HG02970 (cell line): ENCODE measurements at regions not wholly inside any gene's neighbourhood (a gene's known extent, or its start where the extent isn't known, plus 50 kb on each side); places are given as distances from the start of the nearest gene placed in this dataset.

ENCODE experiments used
- ATAC-seq: cut with Tn5 transposase; IDR thresholded peaks from one replicate; pipeline ENCODE4 v1.9.1; 2021; ENCODE audit warnings: mild to moderate bottlenecking, moderate library complexity, moderate number of reproducible peaks; ENCODE audit not compliant: unreplicated experiment, low FRiP score

DNA sequence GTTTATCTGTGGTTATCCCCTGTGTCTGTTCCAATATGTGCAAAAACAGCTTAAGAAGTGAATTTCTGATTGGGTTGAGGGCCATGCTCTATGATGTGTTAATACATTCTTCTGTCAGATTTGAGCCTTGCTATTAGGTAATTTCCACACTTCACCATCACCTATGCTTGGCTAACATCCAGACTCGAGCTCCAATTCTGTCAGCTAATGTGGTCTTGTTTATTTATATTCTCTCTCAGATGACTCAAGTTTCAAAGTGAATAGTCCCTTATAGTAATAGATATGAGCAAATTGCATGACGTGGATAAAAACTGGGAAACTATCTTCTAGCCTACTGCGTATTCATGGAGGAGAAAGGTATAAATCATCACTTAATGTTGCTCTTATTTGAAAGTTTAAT is 451.3 kb downstream of the SNAPC1 start:
- ATAC-seq, result no peak

- no peak for ATAC-seq
Measured at GRCh38 chr14:62216121-62216520, 453.9 kb downstream of the SNAPC1 start.

- no peak for ATAC-seq
Measured at GRCh38 chr14:62234849-62235248, 472.6 kb downstream of the SNAPC1 start.

DNA sequence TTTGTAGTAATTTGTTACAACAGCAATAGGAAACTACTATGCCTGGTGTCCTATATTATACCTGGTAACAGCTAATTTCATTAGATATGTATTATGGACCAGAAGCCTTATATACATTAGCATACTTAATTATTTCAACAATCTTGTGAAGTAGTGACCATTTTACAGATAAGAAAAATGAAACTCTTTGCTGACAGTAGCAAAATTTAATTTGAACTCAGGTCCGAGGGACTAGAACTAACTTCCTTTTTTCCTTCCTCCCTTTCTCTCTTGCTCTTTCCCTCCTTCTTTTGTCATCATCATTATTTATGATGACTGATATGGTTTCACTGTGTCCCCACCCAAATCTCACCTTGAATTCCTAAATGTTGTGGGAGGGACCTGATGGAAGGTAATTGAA is 482.0 kb downstream of the SNAPC1 start:
- no peak for ATAC-seq

- ATAC-seq, result no peak
Measured at GRCh38 chr14:62247266-62247665, 485.0 kb downstream of the SNAPC1 start.

- no peak for ATAC-seq
Measured at GRCh38 chr14:62251237-62251636, 489.0 kb downstream of the SNAPC1 start.

GRCh38 chr14:62253171-62253570 is 491.0 kb downstream of the SNAPC1 start:
- ATAC-seq, result no peak

DNA sequence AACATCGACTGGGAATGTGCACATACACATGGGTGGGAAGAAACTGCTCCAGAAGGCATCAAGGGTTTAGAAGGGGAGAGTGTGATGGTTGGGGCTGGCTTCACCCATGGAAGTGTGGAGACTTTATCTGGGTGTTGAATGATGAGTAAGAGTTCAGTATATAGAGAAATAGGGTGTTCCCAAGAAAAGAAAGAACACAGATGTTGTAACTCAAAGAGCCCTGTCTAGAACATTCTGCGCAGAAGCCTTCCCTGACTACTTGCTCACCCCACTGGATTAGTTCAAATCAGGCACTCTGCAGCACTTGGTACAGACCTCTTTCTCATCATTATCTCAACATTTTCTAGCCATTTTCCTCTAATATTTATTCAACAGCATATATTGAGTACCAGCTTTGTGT is 491.7 kb downstream of the SNAPC1 start:
- ATAC-seq, result no peak

DNA sequence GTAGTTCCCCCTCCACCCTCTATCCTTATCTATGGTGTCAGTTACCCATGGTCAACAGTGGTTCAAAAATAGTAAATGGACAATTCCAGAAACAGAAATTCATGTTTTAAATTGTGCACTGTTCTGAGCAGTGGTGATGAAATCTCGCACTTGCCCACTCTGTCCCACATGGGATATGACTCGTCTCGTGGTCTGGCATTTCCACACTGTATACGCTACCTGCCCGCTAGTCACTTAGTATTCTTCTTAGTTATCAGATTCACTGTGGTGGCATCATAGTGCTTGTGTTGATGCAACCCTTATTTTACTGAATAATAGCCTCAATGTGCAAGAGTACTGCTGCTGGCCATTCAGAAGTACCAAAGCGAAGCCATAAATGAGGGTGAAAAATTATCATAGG is 507.0 kb downstream of the SNAPC1 start:
- ATAC-seq, result no peak

GRCh38 chr14:62270236-62270635 is 508.0 kb downstream of the SNAPC1 start:
- no peak for ATAC-seq

DNA sequence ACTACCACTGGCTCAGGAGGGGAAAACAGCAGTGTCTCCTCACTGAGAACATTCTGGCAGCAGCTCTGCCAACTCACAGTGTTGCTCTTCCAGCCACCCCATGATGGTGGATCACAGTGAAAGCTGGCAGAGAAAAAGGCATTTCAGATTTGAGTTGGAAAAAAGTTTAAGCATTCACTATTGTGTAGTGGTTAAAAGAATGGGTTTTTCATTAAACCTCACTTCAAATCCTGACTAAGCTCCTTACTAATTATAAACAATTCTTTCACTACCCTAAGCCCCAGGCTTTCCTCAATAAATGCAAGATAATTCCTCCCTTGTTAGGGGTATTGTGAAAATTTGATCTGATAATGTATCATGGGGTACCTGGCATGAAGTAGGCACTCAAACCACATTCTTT is 518.1 kb downstream of the SNAPC1 start:
- ATAC-seq, result no peak

DNA sequence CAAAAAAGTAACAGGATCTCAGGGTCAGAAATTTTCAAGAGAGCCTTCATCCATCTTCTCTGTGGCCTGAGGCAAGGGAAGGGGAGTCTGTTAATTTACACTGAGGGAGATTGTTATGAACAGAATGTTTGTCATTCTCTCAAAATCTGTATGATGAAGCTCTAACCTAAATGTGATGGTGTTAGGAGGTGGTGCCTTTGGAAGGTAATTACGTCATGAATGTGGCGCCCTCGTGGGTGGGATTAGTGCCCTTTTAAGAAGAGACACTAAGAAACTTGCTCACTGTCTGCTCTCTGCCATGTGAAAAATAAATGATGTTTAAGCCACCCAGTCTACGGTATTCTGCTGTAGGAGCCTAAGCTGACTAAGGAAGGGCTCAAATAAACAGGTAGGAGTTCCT is 521.6 kb downstream of the SNAPC1 start:
- ATAC-seq, result no peak

- ATAC-seq, result no peak
Measured at GRCh38 chr14:62289471-62289870, 527.3 kb downstream of the SNAPC1 start.

DNA sequence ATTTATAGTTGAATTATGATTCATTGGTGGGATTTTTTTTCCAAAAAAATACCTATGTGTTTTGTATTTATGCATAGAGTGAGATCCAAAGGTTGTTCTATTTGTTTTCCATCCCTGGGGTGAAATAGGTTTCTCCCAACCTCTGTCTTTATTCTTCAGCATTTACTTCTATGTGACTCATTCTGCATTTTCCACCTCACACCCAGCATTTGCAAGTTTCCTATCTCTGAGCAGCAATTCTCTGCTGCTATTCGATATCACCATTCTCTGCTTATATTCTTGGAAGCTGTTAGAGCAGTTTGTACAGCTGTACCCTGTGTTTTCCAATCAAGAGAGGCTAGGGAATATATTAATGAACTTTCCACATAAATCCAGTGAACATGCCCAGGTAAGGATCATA is 538.9 kb downstream of the SNAPC1 start:
- ATAC-seq, result no peak

DNA sequence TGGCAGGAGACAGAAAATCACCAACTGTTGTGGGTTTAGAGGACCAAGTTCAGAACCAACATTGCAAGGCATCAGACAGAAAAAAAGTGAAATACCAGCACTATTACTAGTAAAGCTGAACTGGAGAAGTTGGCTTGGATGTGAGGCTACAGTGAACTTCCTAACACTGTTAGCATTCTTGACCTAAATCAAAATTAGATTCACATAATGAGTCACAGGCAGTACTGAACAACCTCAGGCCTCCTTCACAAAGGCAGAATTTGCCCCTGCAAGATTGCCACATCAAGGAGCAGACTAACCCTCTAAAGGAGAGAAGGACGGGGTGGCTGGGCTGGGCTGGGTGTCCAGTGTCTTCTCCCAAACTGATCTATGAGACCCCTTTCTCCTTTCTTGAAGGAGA is 539.7 kb downstream of the SNAPC1 start:
- no peak for ATAC-seq

DNA sequence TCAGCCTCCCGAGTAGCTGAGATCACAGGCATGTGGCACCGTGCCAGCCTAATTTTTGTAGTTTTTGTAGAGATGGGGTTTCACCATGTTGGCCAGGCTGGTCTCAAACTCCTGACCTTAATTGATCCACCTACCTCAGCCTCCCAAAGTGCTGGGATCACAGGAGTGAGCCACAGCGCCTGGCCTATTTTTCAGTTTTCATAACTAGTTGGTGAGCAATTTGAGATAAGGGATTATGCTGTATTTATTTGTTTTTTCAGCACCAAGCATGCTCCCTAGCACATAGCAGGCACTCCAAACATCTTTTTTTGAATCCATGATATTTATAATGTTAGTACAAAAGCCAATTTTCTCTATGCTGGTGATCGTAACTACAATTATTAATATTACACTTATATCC is 541.2 kb downstream of the SNAPC1 start:
- no peak for ATAC-seq

- ATAC-seq, result no peak
Measured at GRCh38 chr14:62304257-62304656, 542.0 kb downstream of the SNAPC1 start.

DNA sequence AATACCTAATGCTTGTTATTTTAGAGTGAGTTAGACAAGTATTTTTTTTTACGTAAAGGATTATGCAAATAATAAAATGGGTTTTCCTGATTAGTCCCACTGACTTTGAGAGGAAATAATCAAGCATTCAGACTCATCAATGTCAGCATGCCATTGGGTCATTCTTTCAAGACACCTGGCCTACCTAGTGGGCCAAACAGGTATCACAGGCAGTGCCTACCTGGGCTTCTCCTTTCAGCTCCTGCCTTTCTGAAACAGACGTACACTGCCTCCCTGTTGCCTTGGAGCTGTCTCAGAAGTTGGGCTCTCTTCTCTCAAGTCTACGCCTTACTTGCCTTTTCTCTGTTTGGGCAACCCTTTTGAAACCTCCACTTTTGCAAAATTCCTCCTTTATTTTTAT is 545.6 kb downstream of the SNAPC1 start:
- no peak for ATAC-seq

DNA sequence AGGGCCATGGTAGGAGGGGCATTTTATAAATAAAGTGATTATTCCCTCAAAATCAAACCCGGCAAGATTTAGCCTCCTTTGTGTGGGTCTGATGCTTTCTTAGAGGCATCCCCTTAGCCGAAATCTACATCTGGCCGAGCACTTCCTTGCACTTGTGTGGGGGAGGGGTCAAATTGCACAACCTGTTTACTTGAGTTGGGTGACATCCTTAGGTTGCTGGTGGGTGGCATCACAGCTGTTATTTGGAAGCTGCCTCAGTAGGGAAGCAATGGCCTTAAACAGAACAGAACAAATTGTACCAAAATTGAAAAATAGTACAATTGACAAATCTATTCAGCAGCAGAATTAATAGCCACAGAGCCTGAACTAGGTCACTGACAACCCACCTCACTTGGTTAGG is 546.1 kb downstream of the SNAPC1 start:
- no peak for ATAC-seq

- ATAC-seq, result no peak
Measured at GRCh38 chr14:62308891-62309290, 546.7 kb downstream of the SNAPC1 start.

GRCh38 chr14:62313212-62313611 is 551.0 kb downstream of the SNAPC1 start:
- no peak for ATAC-seq

- no peak for ATAC-seq
Measured at GRCh38 chr14:62314221-62314620, 552.0 kb downstream of the SNAPC1 start.

- no peak for ATAC-seq
Measured at GRCh38 chr14:62314871-62315270, 552.7 kb downstream of the SNAPC1 start.
